Type B pancreatic cell (in vitro differentiated cells): ENCODE measurements at regions not wholly inside any gene's neighbourhood (a gene's known extent, or its start where the extent isn't known, plus 50 kb on each side); places are given as distances from the start of the nearest gene placed in this dataset.

Source experiments
- DNase-seq: peaks from one replicate; pipeline ENCODE4 v3.0.0; 2021; ENCODE audit warnings: mixed read lengths; ENCODE audit not compliant: unreplicated experiment; ENCODE audit errors: extremely low spot score
- H3K27ac Mint-ChIP-seq: 2 replicates; pipeline ENCODE4 v1.8.0; 2021; ENCODE audit warnings: mild to moderate bottlenecking, mixed read lengths
- H3K27me3 Mint-ChIP-seq: 2 replicates; pipeline ENCODE4 v1.8.0; 2021; ENCODE audit warnings: mixed read lengths
- H3K36me3 Mint-ChIP-seq: 2 replicates; pipeline ENCODE4 v1.8.0; 2021; ENCODE audit warnings: mixed read lengths
- H3K4me1 Mint-ChIP-seq: one replicate; pipeline ENCODE4 v1.8.0; 2021; ENCODE audit warnings: mixed read lengths; ENCODE audit not compliant: unreplicated experiment
- H3K4me3 Mint-ChIP-seq: 2 replicates; pipeline ENCODE4 v1.8.0; 2021; ENCODE audit warnings: mild to moderate bottlenecking, mixed read lengths
- H3K9me3 Mint-ChIP-seq: 2 replicates; pipeline ENCODE4 v1.8.0; 2021; ENCODE audit warnings: mixed read lengths
- TF ChIP-seq, protein P1 (sequence below): fragments of 200-600 bp; sonication (generic); conservative IDR thresholded peaks from 2 replicates; pipeline ENCODE4 v1.5.0; 2021; ENCODE audit warnings: antibody characterized with exemption, mild to moderate bottlenecking

DNA sequence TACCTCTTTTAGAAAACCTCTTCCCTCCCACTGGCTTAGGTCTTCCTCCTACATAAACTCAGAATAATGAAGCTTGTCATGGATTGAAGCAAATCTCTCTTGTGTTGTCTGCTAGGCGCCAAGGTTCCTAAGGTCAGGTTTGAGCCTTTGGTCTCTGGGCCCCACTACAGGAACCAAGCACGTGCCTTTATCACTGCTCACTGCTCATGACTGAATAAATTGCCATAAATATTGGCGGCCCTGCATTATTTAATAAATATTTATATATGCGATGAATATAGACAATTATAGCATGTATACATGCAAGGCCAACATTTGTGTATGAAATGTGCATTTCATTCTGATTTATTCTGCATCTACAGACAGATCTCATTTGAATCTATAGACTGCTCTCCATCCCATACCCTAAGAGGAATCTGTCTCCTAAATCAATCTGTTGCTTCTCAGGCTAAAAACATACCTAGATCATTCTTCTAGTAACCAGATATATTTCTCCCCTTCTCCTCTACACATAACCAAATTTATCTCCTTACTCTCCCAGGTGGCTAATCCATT, 1717.6 kb upstream of the TENM3 start:
- Mint-ChIP-seq H3K36me3 (no peaks in the 10 kb centered on the region), H3K4me3 (no peak overlapping the region), H3K27me3 (no peaks in the 10 kb centered on the region), H3K9me3 (no peaks in the 10 kb centered on the region), H3K27ac (no peak overlapping the region), H3K4me1 (no peaks in the 10 kb centered on the region)
- DNase-seq = no peak
- TF ChIP-seq, protein P1, sequence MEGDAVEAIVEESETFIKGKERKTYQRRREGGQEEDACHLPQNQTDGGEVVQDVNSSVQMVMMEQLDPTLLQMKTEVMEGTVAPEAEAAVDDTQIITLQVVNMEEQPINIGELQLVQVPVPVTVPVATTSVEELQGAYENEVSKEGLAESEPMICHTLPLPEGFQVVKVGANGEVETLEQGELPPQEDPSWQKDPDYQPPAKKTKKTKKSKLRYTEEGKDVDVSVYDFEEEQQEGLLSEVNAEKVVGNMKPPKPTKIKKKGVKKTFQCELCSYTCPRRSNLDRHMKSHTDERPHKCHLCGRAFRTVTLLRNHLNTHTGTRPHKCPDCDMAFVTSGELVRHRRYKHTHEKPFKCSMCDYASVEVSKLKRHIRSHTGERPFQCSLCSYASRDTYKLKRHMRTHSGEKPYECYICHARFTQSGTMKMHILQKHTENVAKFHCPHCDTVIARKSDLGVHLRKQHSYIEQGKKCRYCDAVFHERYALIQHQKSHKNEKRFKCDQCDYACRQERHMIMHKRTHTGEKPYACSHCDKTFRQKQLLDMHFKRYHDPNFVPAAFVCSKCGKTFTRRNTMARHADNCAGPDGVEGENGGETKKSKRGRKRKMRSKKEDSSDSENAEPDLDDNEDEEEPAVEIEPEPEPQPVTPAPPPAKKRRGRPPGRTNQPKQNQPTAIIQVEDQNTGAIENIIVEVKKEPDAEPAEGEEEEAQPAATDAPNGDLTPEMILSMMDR = no peak

DNA sequence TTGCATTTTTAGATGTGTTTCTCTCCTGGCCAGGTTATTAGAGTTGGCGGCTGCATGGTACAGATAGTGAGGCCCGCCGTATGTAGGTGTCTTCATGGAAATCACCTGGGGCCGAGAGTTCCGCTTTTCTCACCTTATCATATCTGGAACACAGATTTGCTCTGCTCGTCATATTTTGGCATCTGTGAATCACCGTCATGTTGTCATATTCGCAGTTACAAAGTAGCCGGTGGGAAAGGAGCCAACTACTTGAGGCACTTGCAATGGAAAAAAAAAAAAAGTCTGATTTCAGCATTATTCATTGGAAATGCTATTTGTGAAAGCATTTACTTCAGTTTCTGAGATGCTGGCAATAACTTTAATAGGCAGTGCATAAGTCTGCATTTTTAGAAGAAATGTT, 1715.2 kb upstream of the TENM3 start:
- no peak overlapping the region for H3K4me3 Mint-ChIP-seq

DNA sequence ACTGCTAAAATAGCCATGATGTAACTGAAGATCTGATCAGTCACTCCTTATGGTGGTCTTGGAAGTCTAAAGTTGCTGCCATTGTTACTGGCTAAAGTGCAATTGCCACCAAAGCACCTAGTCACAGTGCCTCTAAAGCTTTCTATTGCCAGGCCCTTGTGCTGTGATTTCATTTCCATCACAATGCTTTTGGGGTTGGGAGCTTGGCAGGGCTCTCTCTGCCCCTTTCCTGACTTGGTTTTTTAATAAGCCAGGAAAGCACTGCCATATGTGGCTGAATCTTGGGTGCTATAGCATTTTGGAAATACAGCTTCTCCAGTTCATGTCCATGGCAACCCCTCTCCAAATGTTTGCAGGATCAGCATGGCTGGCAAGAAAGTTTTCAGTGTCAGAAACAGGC, 1712.4 kb upstream of the TENM3 start:
- H3K27ac Mint-ChIP-seq = no peak overlapping the region
- no peak for DNase-seq
- H3K36me3 Mint-ChIP-seq = peaks cover 5% of the 10 kb centered on the region
- H3K27me3 Mint-ChIP-seq = peaks cover 3% of the 10 kb centered on the region
- TF ChIP-seq, protein P1 = no peak
- no peaks in the 10 kb centered on the region for H3K4me1 Mint-ChIP-seq
- H3K4me3 Mint-ChIP-seq = no peak overlapping the region
- H3K9me3 Mint-ChIP-seq = no peaks in the 10 kb centered on the region

More for the DNA sequence above, 1715.2 kb upstream of the TENM3 start:
- no peaks in the 10 kb centered on the region for H3K9me3 Mint-ChIP-seq
- H3K27me3 Mint-ChIP-seq = peaks cover 3% of the 10 kb centered on the region
- H3K36me3 Mint-ChIP-seq = peaks cover 3% of the 10 kb centered on the region
- DNase-seq = no peak
- no peaks in the 10 kb centered on the region for H3K4me1 Mint-ChIP-seq
- no peak overlapping the region for H3K27ac Mint-ChIP-seq
- TF ChIP-seq, protein P1 = no peak

DNA sequence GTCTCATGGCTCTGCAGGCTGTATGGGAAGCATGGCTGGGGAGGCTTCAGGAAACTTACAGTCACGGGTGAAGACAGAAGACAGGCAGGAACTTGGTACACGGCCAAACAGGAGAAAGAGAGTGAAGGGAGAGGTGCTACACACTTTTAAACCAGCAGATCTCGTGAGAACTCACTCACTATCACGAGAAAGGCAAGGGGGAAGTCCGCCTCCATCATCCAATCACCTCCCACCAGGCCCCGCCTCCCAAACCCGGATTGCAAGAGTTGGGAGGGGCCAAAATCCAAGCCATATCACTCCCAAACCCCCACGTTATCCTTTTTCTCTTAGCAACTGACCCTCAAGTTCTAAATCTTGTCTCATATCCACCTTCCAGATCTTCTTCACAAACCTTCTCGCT, 1710.5 kb upstream of the TENM3 start:
- no peak overlapping the region for H3K27ac Mint-ChIP-seq
- H3K4me3 Mint-ChIP-seq = no peak overlapping the region
- no peak for DNase-seq
- peaks cover 4% of the 10 kb centered on the region for H3K27me3 Mint-ChIP-seq
- H3K36me3 Mint-ChIP-seq = peaks cover 5% of the 10 kb centered on the region
- H3K4me1 Mint-ChIP-seq = no peaks in the 10 kb centered on the region
- no peaks in the 10 kb centered on the region for H3K9me3 Mint-ChIP-seq
- TF ChIP-seq, protein P1 = no peak

DNA sequence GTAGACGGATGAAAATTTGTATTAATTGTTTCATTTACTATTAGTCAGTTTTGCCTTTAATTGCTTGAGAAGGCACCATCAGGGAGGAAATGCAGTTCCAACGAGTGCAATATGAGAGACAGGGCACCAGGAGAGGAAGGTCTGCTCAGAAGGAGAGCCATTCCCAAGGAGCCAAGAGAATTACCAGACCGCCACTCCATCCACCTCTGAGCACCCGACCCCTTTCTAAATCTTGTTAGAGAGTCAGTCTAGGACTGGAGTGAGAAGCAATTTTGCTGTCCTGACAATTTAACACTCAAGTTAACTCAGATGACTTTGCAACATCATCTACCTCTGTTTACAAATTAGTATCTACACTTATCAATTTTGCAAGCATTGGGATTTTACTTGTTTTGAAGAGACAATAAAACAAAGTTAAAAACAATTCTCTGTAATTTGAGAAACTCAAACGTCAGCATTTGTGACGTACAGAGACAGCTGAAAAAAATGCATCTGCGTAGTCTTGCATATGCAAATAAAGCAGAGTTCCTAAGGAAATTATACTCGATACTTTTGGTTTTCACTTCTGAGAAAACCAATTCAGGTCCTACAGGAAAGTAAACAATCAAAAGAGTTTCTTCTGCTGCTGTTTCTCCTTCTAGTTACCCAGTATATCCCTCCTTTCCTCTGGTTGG, 1704.7 kb upstream of the TENM3 start:
- H3K4me1 Mint-ChIP-seq = peaks cover 24% of the 10 kb centered on the region
- no peak overlapping the region for H3K4me3 Mint-ChIP-seq

More for the DNA sequence above, 1704.7 kb upstream of the TENM3 start:
- TF ChIP-seq, protein P1 = no peak
- Mint-ChIP-seq H3K27ac (no peak overlapping the region), H3K36me3 (no peaks in the 10 kb centered on the region), H3K27me3 (peaks cover 11% of the 10 kb centered on the region), H3K9me3 (no peaks in the 10 kb centered on the region)
- DNase-seq = no peak
